HepG2 (cell line): ENCODE measurements at regions not wholly inside any gene's neighbourhood (a gene's known extent, or its start where the extent isn't known, plus 50 kb on each side); places are given as distances from the start of the nearest gene placed in this dataset.

ENCODE experiments used
- ATAC-seq: fragments of 200-7000 bp; cut with Tn5 transposase; 3 replicates; pipeline ENCODE4 v1.9.1; 2020; ENCODE audit warnings: mild to moderate bottlenecking, moderate library complexity
- BruUV-seq: library from RNA; stranded (reverse); fragments of 400-500 nt; replicated peaks from 2 replicates; lab custom pipeline; 2021; lab: Mats Ljungman, UMichigan
- CTCF ChIA-PET: fragments of 300-600 bp; formaldehyde crosslinking; extraction: SDS; loops from one replicate; lab custom pipeline; 2021; ENCODE audit warnings: low total read pairs, inconsistent platforms, low intra/inter-chr PET ratio; lab: Yijun Ruan, JAX
- POLR2A ChIA-PET: fragments of 350-600 bp; sonication (Branson Sonifier 250); formaldehyde crosslinking; loops from one replicate; lab custom pipeline; 2020; ENCODE audit warnings: antibody characterized with exemption, inconsistent platforms; lab: Yijun Ruan, JAX
- DNase-seq: peaks from one replicate; pipeline ENCODE4 v3.0.0-alpha.2; 2015; ENCODE audit warnings: low spot score
- FAIRE-seq: peaks from 3 replicates; lab custom pipeline; 2011; peaks lifted over from hg19 to GRCh38; lab: Jason Lieb, UNC
- H2AFZ ChIP-seq: one replicate; pipeline ENCODE4 v1.6.1; 2011; ENCODE audit warnings: low read length, inconsistent platforms
- H3K27ac ChIP-seq: fragments of 300-600 bp; 3 replicates; pipeline ENCODE4 v1.8.0; 2011; ENCODE audit warnings: mixed run types, mild to moderate bottlenecking, mixed read lengths, low read length, inconsistent platforms; ENCODE audit not compliant: insufficient read depth; ENCODE audit errors: extremely low read length
- H3K27me3 ChIP-seq, 2 experiments: fragments of 200-600 bp in 1 of 2; 2 replicates in 1 of 2; 3 replicates in 1 of 2; pipeline versions ENCODE4 v1.6.0 to v1.8.0; 2011; ENCODE audit warnings: low read length in 2 of 2, mild to moderate bottlenecking in 2 of 2, moderate library complexity in 2 of 2, inconsistent platforms in 1 of 2; ENCODE audit not compliant: insufficient read depth in 2 of 2, control insufficient read depth in 1 of 2
- H3K36me3 ChIP-seq, 2 experiments: fragments of 200-600 bp in 1 of 2; replicated peaks in 1 of 2; 2 replicates in 1 of 2; 3 replicates in 1 of 2; pipeline versions ENCODE4 v1.5.1 to v1.8.0; 2011; ENCODE audit warnings: low read length in 2 of 2, inconsistent platforms in 1 of 2; ENCODE audit not compliant: insufficient read depth in 2 of 2, control insufficient read depth in 1 of 2
- H3K4me1 ChIP-seq: 2 replicates; pipeline ENCODE4 v1.5.1; 2012; ENCODE audit warnings: low read length, inconsistent platforms; ENCODE audit not compliant: insufficient read depth
- H3K4me2 ChIP-seq: 2 replicates; pipeline ENCODE4 v1.6.0; 2011; ENCODE audit warnings: low read depth, low read length, inconsistent platforms
- H3K4me3 ChIP-seq, 3 experiments: fragments of 200-600 bp in 1 of 3; sonication (generic), shearing (Covaris generic) in 1 of 3; replicated peaks in 1 of 3; 2 replicates each; pipeline ENCODE4 v1.5.1; 2011 to 2016; ENCODE audit warnings: low read length in 3 of 3, inconsistent platforms in 2 of 3, low read depth in 2 of 3, mild to moderate bottlenecking in 2 of 3, control low read depth in 1 of 3, mixed read lengths in 1 of 3; ENCODE audit not compliant: insufficient read depth in 1 of 3
- H3K79me2 ChIP-seq: one replicate; pipeline ENCODE4 v1.6.1; 2011; ENCODE audit warnings: low read length, inconsistent platforms; ENCODE audit not compliant: insufficient read depth
- H3K9ac ChIP-seq: 2 replicates; pipeline ENCODE4 v1.6.0; 2011; ENCODE audit warnings: mild to moderate bottlenecking, low read depth, low read length, inconsistent platforms; ENCODE audit not compliant: insufficient read depth
- H3K9me3 ChIP-seq: 2 replicates; pipeline ENCODE4 v1.5.1; 2012; ENCODE audit warnings: mild to moderate bottlenecking, low read length
- H4K20me1 ChIP-seq: 2 replicates; pipeline ENCODE4 v1.6.0; 2011; ENCODE audit warnings: inconsistent platforms, mild to moderate bottlenecking, low read length, moderate library complexity; ENCODE audit not compliant: insufficient read depth
- BCL6 ChIP-seq: IDR thresholded peaks from 2 replicates; pipeline ENCODE4 v1.6.1; 2016; ENCODE audit warnings: missing genetic modification reagents, missing compliant biosample characterization
- CBX2 ChIP-seq, 2 experiments: fragments of 200-600 bp in 1 of 2; sonication (generic); formaldehyde crosslinking in 1 of 2; IDR thresholded peaks; 2 replicates each; pipeline versions ENCODE4 v1.7.0 to v1.8.1; 2018 to 2022; ENCODE audit warnings: low read depth in 2 of 2, low read length in 1 of 2, mild to moderate bottlenecking in 1 of 2, missing genetic modification reagents in 1 of 2
- GFI1 ChIP-seq: sonication (generic); formaldehyde crosslinking; IDR thresholded peaks from 2 replicates; pipeline ENCODE4 v1.5.0; 2020; ENCODE audit warnings: missing genetic modification reagents, mild to moderate bottlenecking, borderline replicate concordance
- HOXA9 ChIP-seq: sonication (generic); formaldehyde crosslinking; IDR thresholded peaks from 2 replicates; pipeline ENCODE4 v1.8.1; 2022; ENCODE audit warnings: missing genetic modification reagents, mild to moderate bottlenecking, moderate library complexity, borderline replicate concordance
- MED8 ChIP-seq: sonication (generic); formaldehyde crosslinking; IDR thresholded peaks from 2 replicates; pipeline ENCODE4 v1.8.1; 2023; ENCODE audit warnings: mild to moderate bottlenecking, missing genetic modification reagents; ENCODE audit not compliant: insufficient replicate concordance
- NFE2 ChIP-seq: sonication (generic); formaldehyde crosslinking; IDR thresholded peaks from 2 replicates; pipeline ENCODE4 v1.4.0; 2020; ENCODE audit warnings: missing genetic modification reagents
- NFYB ChIP-seq: sonication (generic); formaldehyde crosslinking; IDR thresholded peaks from 2 replicates; pipeline ENCODE4 v1.4.0; 2020; ENCODE audit warnings: missing genetic modification reagents
- RXRB ChIP-seq: IDR thresholded peaks from 2 replicates; pipeline ENCODE4 v1.6.1; 2016; ENCODE audit warnings: borderline replicate concordance, missing genetic modification reagents, missing compliant biosample characterization
- SSRP1 ChIP-seq: IDR thresholded peaks from 2 replicates; pipeline ENCODE4 v1.6.1; 2016; ENCODE audit warnings: control low read depth
- TBP ChIP-seq: sonication (generic); formaldehyde crosslinking; IDR thresholded peaks from 2 replicates; pipeline ENCODE4 v1.5.0; 2020; ENCODE audit warnings: missing genetic modification reagents
- YY1 ChIP-seq: IDR thresholded peaks from 2 replicates; pipeline ENCODE4 v1.6.1; 2011; ENCODE audit warnings: low read length, low read depth, moderate library complexity, mild to moderate bottlenecking; ENCODE audit not compliant: insufficient read depth, insufficient replicate concordance
- ZNF33A ChIP-seq: sonication (generic); formaldehyde crosslinking; IDR thresholded peaks from 2 replicates; pipeline ENCODE4 v1.5.1; 2020; ENCODE audit warnings: missing genetic modification reagents, mild to moderate bottlenecking, moderate library complexity, borderline replicate concordance
- ZNF563 ChIP-seq: sonication (generic); formaldehyde crosslinking; IDR thresholded peaks from 2 replicates; pipeline ENCODE4 v1.8.0; 2022; ENCODE audit warnings: mild to moderate bottlenecking, moderate library complexity, missing genetic modification reagents
- ZNF772 ChIP-seq: sonication (generic); formaldehyde crosslinking; IDR thresholded peaks from 2 replicates; pipeline ENCODE4 v1.5.0; 2020; ENCODE audit warnings: mild to moderate bottlenecking, missing genetic modification reagents
- ZSCAN31 ChIP-seq: sonication (generic); formaldehyde crosslinking; IDR thresholded peaks from 2 replicates; pipeline ENCODE4 v1.5.0; 2020; ENCODE audit warnings: low read depth, mild to moderate bottlenecking, missing genetic modification reagents
- WGBS: methylation state at CpG from one replicate; pipeline ENCODE4 v1.1.6; 2017; ENCODE audit warnings: low lambda C conversion rate; 5-methylcytosine and 5-hydroxymethylcytosine counted together
- in situ Hi-C: cut with HindIII; loops from 2 replicates; pipeline ENCODE4 v1.10.0; 2017; ENCODE audit warnings: low pct_unique_long_range_greater_than_20kb; ENCODE audit not compliant: extremely low pct_ligation_motif_present
- intact Hi-C: fragments of 100-400 bp; cut with micrococcal nuclease; formaldehyde crosslinking; loops from one replicate; pipeline ENCODE4 v1.10.0; 2022; ENCODE audit not compliant: unreplicated experiment
- TF ChIP-seq, protein P1 (sequence below): sonication (generic); formaldehyde crosslinking; IDR thresholded peaks from 2 replicates; pipeline ENCODE4 v1.8.0; 2022; ENCODE audit warnings: mild to moderate bottlenecking, missing genetic modification reagents; ENCODE audit not compliant: insufficient replicate concordance
- TF ChIP-seq, protein P2 (sequence below): sonication (generic); formaldehyde crosslinking; IDR thresholded peaks from 2 replicates; pipeline ENCODE4 v1.5.1; 2020; ENCODE audit warnings: mild to moderate bottlenecking, moderate library complexity, missing genetic modification reagents
- TF ChIP-seq, protein P3 (sequence below): sonication (generic); formaldehyde crosslinking; IDR thresholded peaks from 2 replicates; pipeline ENCODE4 v1.9.0; 2021; ENCODE audit warnings: missing genetic modification reagents, borderline replicate concordance
- TF ChIP-seq, protein P4 (sequence below): sonication (generic); formaldehyde crosslinking; IDR thresholded peaks from 2 replicates; pipeline ENCODE4 v1.8.1; 2022; ENCODE audit warnings: mild to moderate bottlenecking, missing genetic modification reagents

DNA sequence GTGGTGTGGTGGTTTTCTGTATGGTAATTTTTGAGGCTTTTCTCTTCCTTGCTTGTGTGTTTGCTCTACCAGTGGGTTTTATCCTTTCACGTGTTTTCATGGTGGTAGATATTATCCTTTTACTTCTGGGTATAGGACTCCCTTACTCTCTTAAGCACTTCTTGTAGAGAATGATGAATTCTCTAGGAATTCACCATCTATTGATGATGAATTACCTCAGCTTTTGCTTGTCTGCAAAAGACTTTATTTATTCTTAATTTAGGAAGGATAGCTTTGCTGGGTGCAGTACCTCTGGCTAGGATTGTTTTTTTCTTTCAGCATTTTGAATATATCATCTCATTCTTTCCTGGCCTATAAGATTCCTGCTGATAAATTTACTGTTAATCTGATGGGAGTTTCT, 415.3 kb downstream of the PDGFC start (continued):
- TF ChIP-seq NFYB (CRISPR knock-in tag) (no peak), NFE2 (CRISPR knock-in tag) (no peak), HOXA9 (CRISPR knock-in tag) (no peak), SSRP1 (CRISPR knock-in tag) (no peak)

DNA sequence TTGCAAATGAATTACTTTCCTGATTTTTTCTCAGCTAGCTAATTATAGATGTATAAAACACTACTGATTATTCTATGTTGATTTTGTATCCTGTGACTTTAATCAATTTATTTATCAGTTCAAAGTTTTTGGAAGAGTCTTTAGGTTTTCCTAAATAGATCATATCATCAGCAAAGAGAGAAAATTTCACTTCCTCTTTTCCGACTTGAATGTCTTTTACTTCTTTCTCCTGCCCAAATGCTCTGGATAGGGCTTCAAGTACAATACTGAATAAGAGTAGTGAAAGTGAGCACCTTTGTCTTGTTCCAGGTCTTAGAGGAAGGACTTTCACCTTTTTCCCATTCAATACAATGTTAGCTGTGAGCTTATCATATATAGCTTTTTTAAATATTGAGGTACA, 417.9 kb downstream of the PDGFC start:
- Histone ChIP-seq H3K79me2 (no peaks in the 10 kb centered on the region), H3K4me1 (no peaks in the 10 kb centered on the region), H2AFZ (no peak overlapping the region), H3K9ac (no peak overlapping the region), H3K4me3 (no peak overlapping the region), H3K36me3 (no peaks in the 10 kb centered on the region), H3K4me2 (no peak overlapping the region), H3K9me3 (no peaks in the 10 kb centered on the region), H4K20me1 (no peaks in the 10 kb centered on the region), H3K27ac (no peak overlapping the region), H3K27me3 (no peaks in the 10 kb centered on the region)
- ChIA-PET CTCF (no interaction called here), POLR2A (no interaction called here)
- no peak for TF ChIP-seq ZNF33A (CRISPR knock-in tag)
- no peak for TF ChIP-seq YY1
- TF ChIP-seq MED8 = no peak
- TF ChIP-seq, protein P1, sequence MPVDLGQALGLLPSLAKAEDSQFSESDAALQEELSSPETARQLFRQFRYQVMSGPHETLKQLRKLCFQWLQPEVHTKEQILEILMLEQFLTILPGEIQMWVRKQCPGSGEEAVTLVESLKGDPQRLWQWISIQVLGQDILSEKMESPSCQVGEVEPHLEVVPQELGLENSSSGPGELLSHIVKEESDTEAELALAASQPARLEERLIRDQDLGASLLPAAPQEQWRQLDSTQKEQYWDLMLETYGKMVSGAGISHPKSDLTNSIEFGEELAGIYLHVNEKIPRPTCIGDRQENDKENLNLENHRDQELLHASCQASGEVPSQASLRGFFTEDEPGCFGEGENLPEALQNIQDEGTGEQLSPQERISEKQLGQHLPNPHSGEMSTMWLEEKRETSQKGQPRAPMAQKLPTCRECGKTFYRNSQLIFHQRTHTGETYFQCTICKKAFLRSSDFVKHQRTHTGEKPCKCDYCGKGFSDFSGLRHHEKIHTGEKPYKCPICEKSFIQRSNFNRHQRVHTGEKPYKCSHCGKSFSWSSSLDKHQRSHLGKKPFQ (CRISPR knock-in tag) = no peak
- no peak for TF ChIP-seq TBP
- TF ChIP-seq RXRB (CRISPR knock-in tag) = no peak
- TF ChIP-seq BCL6 = no peak
- TF ChIP-seq GFI1 (CRISPR knock-in tag) = no peak
- TF ChIP-seq, protein P2, sequence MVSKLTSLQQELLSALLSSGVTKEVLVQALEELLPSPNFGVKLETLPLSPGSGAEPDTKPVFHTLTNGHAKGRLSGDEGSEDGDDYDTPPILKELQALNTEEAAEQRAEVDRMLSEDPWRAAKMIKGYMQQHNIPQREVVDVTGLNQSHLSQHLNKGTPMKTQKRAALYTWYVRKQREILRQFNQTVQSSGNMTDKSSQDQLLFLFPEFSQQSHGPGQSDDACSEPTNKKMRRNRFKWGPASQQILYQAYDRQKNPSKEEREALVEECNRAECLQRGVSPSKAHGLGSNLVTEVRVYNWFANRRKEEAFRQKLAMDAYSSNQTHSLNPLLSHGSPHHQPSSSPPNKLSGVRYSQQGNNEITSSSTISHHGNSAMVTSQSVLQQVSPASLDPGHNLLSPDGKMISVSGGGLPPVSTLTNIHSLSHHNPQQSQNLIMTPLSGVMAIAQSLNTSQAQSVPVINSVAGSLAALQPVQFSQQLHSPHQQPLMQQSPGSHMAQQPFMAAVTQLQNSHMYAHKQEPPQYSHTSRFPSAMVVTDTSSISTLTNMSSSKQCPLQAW (CRISPR knock-in tag) = no peak
- TF ChIP-seq ZNF563 (CRISPR knock-in tag) = no peak
- TF ChIP-seq ZNF772 = no peak
- TF ChIP-seq CBX2 (IDR thresholded peaks at IDR 0.05; ENCODE audit: low read depth, low read length) = no peak
- TF ChIP-seq CBX2 (CRISPR knock-in tag; IDR thresholded peaks at IDR 0.05; ENCODE audit: low read depth) = no peak
- TF ChIP-seq, protein P3, sequence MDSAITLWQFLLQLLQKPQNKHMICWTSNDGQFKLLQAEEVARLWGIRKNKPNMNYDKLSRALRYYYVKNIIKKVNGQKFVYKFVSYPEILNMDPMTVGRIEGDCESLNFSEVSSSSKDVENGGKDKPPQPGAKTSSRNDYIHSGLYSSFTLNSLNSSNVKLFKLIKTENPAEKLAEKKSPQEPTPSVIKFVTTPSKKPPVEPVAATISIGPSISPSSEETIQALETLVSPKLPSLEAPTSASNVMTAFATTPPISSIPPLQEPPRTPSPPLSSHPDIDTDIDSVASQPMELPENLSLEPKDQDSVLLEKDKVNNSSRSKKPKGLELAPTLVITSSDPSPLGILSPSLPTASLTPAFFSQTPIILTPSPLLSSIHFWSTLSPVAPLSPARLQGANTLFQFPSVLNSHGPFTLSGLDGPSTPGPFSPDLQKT (CRISPR knock-in tag) = no peak
- no peak for TF ChIP-seq ZSCAN31 (CRISPR knock-in tag)
- TF ChIP-seq, protein P4, sequence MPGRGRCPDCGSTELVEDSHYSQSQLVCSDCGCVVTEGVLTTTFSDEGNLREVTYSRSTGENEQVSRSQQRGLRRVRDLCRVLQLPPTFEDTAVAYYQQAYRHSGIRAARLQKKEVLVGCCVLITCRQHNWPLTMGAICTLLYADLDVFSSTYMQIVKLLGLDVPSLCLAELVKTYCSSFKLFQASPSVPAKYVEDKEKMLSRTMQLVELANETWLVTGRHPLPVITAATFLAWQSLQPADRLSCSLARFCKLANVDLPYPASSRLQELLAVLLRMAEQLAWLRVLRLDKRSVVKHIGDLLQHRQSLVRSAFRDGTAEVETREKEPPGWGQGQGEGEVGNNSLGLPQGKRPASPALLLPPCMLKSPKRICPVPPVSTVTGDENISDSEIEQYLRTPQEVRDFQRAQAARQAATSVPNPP = no peak
- no peak for ATAC-seq
- no peak for FAIRE-seq
- in situ Hi-C loops = no loop called here
- no peak for DNase-seq
- WGBS = 0% methylated on average over 1 of the region's 1 CpG
- BruUV-seq = no TSS peak
- intact Hi-C loops = no loop called here
